Naive thymus-derived CD8-positive, alpha-beta T cell (primary cell): ENCODE measurements at regions not wholly inside any gene's neighbourhood (a gene's known extent, or its start where the extent isn't known, plus 50 kb on each side); places are given as distances from the start of the nearest gene placed in this dataset.
"Not testable (repeated sequence)": the region's sequence is repeated elsewhere in the genome, so short reads cannot be mapped to it uniquely, and the experiment has no call there.

Source experiments
- ATAC-seq, 2 donors: fragments of 150-1000 bp; cut with Tn5 transposase in 1 of 2; sonication (Bioruptor Pico), chemical (Tn5 transposase) in 1 of 2; 1 replicate in 1 of 2; 2 replicates in 1 of 2; pipeline ENCODE4 v1.10.0; 2021; ENCODE audit warnings: mild to moderate bottlenecking in 2 of 2, moderate library complexity in 2 of 2
- POLR2A ChIA-PET: fragments of 350-600 bp; sonication (Branson Sonifier 250); formaldehyde crosslinking; loops from one replicate; lab custom pipeline; 2021; ENCODE audit warnings: antibody characterized with exemption; lab: Charles Lee
- DNase-seq, 10 donors: peaks; one replicate each; pipeline versions ENCODE4 v3.0.0 to v3.0.0-alpha.2; 2020 to 2022
- H3K27ac Mint-ChIP-seq, 10 donors: one replicate each; pipeline ENCODE4 v1.8.0; 2020 to 2022; ENCODE audit warnings: mild to moderate bottlenecking in 10 of 10, mixed read lengths in 10 of 10, moderate library complexity in 4 of 10, inconsistent platforms in 1 of 10
- H3K27me3 Mint-ChIP-seq, 5 donors: one replicate each; pipeline ENCODE4 v1.8.0; 2021 to 2022; ENCODE audit warnings: mixed read lengths in 5 of 5
- H3K36me3 Mint-ChIP-seq, 3 donors: one replicate each; pipeline ENCODE4 v1.8.0; 2020 to 2022; ENCODE audit warnings: mixed read lengths in 3 of 3, mild to moderate bottlenecking in 2 of 3, inconsistent platforms in 1 of 3
- H3K4me1 Mint-ChIP-seq, 4 donors: one replicate each; pipeline ENCODE4 v1.8.0; 2021 to 2022; ENCODE audit warnings: mixed read lengths in 4 of 4
- H3K4me3 Mint-ChIP-seq, 10 donors: one replicate each; pipeline ENCODE4 v1.8.0; 2020 to 2022; ENCODE audit warnings: mild to moderate bottlenecking in 10 of 10, mixed read lengths in 10 of 10, moderate library complexity in 6 of 10, inconsistent platforms in 1 of 10
- H3K9me3 Mint-ChIP-seq, 9 donors: one replicate each; pipeline ENCODE4 v1.8.0; 2020 to 2022; ENCODE audit warnings: mixed read lengths in 9 of 9, mild to moderate bottlenecking in 3 of 9, inconsistent platforms in 1 of 9, moderate library complexity in 1 of 9

- Mint-ChIP-seq H3K9me3 (peaks cover 0 to 4% (median 2%) of the 10 kb centered on the region in 9 donors), H3K36me3 (peaks cover 0 to 2% (median 0%) of the 10 kb centered on the region in 3 donors), H3K27me3 (peaks cover 0 to 9% (median 0%) of the 10 kb centered on the region in 5 donors), H3K4me3 (peak overlapping the region in 2 of 10 donors; percentile 15 to 33), H3K4me1 (peaks cover 0 to 3% (median 0%) of the 10 kb centered on the region in 4 donors), H3K27ac (peak overlapping the region in 1 of 10 donors; percentile 40)
- DNase-seq (no peak), ATAC-seq (peak in 1 of 2 donors; percentile 25)
- POLR2A ChIA-PET: no interaction called here
Observed at GRCh38 chr5:116778032-116778431, 203.4 kb upstream of the SEMA6A start.

GRCh38 chr5:116773926-116774325 is 199.3 kb upstream of the SEMA6A start:
- Mint-ChIP-seq H3K27ac (no peak overlapping the region), H3K9me3 (peaks cover 0 to 3% (median 0%) of the 10 kb centered on the region in 9 donors), H3K4me1 (peaks cover 0 to 3% (median 0%) of the 10 kb centered on the region in 4 donors), H3K4me3 (no peak overlapping the region), H3K27me3 (peaks cover 0 to 9% (median 2%) of the 10 kb centered on the region in 5 donors), H3K36me3 (peaks cover 0 to 2% (median 0%) of the 10 kb centered on the region in 3 donors)
- ATAC-seq (no peak), DNase-seq (no peak)
- POLR2A ChIA-PET: no interaction called here

GRCh38 chr5:116772806-116773205 is 198.2 kb upstream of the SEMA6A start:
- ATAC-seq: no peak
- Mint-ChIP-seq H3K36me3 (peaks cover 0 to 2% (median 0%) of the 10 kb centered on the region in 3 donors), H3K27ac (no peak overlapping the region), H3K27me3 (peaks cover 0 to 9% (median 2%) of the 10 kb centered on the region in 5 donors), H3K9me3 (peaks cover 0 to 3% (median 0%) of the 10 kb centered on the region in 9 donors), H3K4me1 (no peaks in the 10 kb centered on the region), H3K4me3 (no peak overlapping the region)
- no peak for DNase-seq
- POLR2A ChIA-PET: no interaction called here

GRCh38 chr5:116772152-116772501 is 197.5 kb upstream of the SEMA6A start:
- H3K27me3 Mint-ChIP-seq: peaks cover 0 to 9% (median 2%) of the 10 kb centered on the region in 5 donors
- no peaks in the 10 kb centered on the region for H3K4me1 Mint-ChIP-seq
- ATAC-seq (no peak), DNase-seq (no peak)
- peaks cover 0 to 2% (median 0%) of the 10 kb centered on the region in 3 donors for H3K36me3 Mint-ChIP-seq
- H3K27ac Mint-ChIP-seq: no peak overlapping the region
- POLR2A ChIA-PET: no interaction called here
- H3K9me3 Mint-ChIP-seq: peaks cover 0 to 3% (median 0%) of the 10 kb centered on the region in 9 donors
- H3K4me3 Mint-ChIP-seq: no peak overlapping the region

GRCh38 chr5:116771466-116772151 is 197.0 kb upstream of the SEMA6A start:
- Mint-ChIP-seq H3K9me3 (peaks cover 0 to 3% (median 0%) of the 10 kb centered on the region in 9 donors), H3K36me3 (peaks cover 0 to 2% (median 0%) of the 10 kb centered on the region in 3 donors), H3K27me3 (peaks cover 0 to 9% (median 2%) of the 10 kb centered on the region in 5 donors), H3K27ac (no peak overlapping the region), H3K4me3 (no peak overlapping the region), H3K4me1 (no peaks in the 10 kb centered on the region)
- POLR2A ChIA-PET: no interaction called here
- ATAC-seq (no peak), DNase-seq (no peak)

GRCh38 chr5:116769953-116770352 is 195.3 kb upstream of the SEMA6A start:
- H3K36me3 Mint-ChIP-seq, H3K9me3 Mint-ChIP-seq, H3K4me3 Mint-ChIP-seq, H3K27ac Mint-ChIP-seq, ATAC-seq, POLR2A ChIA-PET, DNase-seq, H3K4me1 Mint-ChIP-seq, H3K27me3 Mint-ChIP-seq: not testable (repeated sequence)

- Mint-ChIP-seq H3K36me3 (no peaks in the 10 kb centered on the region), H3K4me3 (no peak overlapping the region), H3K4me1 (no peaks in the 10 kb centered on the region), H3K27ac (no peak overlapping the region), H3K9me3 (peaks cover 0 to 3% (median 0%) of the 10 kb centered on the region in 9 donors), H3K27me3 (peaks cover 0 to 11% (median 3%) of the 10 kb centered on the region in 5 donors)
- no peak for ATAC-seq
- no peak for DNase-seq
- POLR2A ChIA-PET: no interaction called here
Observed at GRCh38 chr5:116769470-116769869, 194.8 kb upstream of the SEMA6A start.

GRCh38 chr5:116766470-116766947 is 191.9 kb upstream of the SEMA6A start:
- Mint-ChIP-seq H3K36me3 (no peaks in the 10 kb centered on the region), H3K27ac (no peak overlapping the region), H3K4me3 (no peak overlapping the region), H3K9me3 (no peaks in the 10 kb centered on the region), H3K27me3 (peaks cover 0 to 9% (median 2%) of the 10 kb centered on the region in 5 donors), H3K4me1 (no peaks in the 10 kb centered on the region)
- DNase-seq: no peak
- ATAC-seq: no peak
- POLR2A ChIA-PET: no interaction called here

- DNase-seq (no peak), ATAC-seq (no peak)
- Mint-ChIP-seq H3K4me1 (no peaks in the 10 kb centered on the region), H3K9me3 (no peaks in the 10 kb centered on the region), H3K27me3 (peaks cover 0 to 9% (median 2%) of the 10 kb centered on the region in 5 donors), H3K4me3 (no peak overlapping the region), H3K36me3 (no peaks in the 10 kb centered on the region), H3K27ac (no peak overlapping the region)
- POLR2A ChIA-PET: no interaction called here
Observed at GRCh38 chr5:116765441-116765840, 190.8 kb upstream of the SEMA6A start.

- Mint-ChIP-seq H3K27me3 (peaks cover 0 to 9% (median 2%) of the 10 kb centered on the region in 5 donors), H3K4me1 (no peaks in the 10 kb centered on the region), H3K4me3 (no peak overlapping the region), H3K27ac (no peak overlapping the region), H3K36me3 (no peaks in the 10 kb centered on the region), H3K9me3 (no peaks in the 10 kb centered on the region)
- ATAC-seq (no peak), DNase-seq (no peak)
- POLR2A ChIA-PET: no interaction called here
Observed at GRCh38 chr5:116764941-116765340, 190.3 kb upstream of the SEMA6A start.

GRCh38 chr5:116763987-116764866 is 189.6 kb upstream of the SEMA6A start:
- POLR2A ChIA-PET: no interaction called here

GRCh38 chr5:116759860-116760640 is 185.4 kb upstream of the SEMA6A start:
- Mint-ChIP-seq H3K9me3 (no peaks in the 10 kb centered on the region), H3K4me3 (no peak overlapping the region), H3K27ac (no peak overlapping the region), H3K4me1 (no peaks in the 10 kb centered on the region), H3K36me3 (no peaks in the 10 kb centered on the region), H3K27me3 (peaks cover 0 to 9% (median 2%) of the 10 kb centered on the region in 5 donors)
- no peak for ATAC-seq
- DNase-seq: no peak
- POLR2A ChIA-PET: no interaction called here

More at GRCh38 chr5:116763987-116764866, 189.6 kb upstream of the SEMA6A start:
- Mint-ChIP-seq H3K4me3 (no peak overlapping the region), H3K4me1 (no peaks in the 10 kb centered on the region), H3K36me3 (no peaks in the 10 kb centered on the region), H3K27me3 (peaks cover 0 to 9% (median 2%) of the 10 kb centered on the region in 5 donors), H3K9me3 (no peaks in the 10 kb centered on the region), H3K27ac (no peak overlapping the region)
- DNase-seq (no peak), ATAC-seq (no peak)
